CD14-positive monocyte (primary cell): ENCODE measurements at regions not wholly inside any gene's neighbourhood (a gene's known extent, or its start where the extent isn't known, plus 50 kb on each side); places are given as distances from the start of the nearest gene placed in this dataset.

Experiments
- DNase-seq, 3 donors: peaks; one replicate each; pipeline ENCODE4 v3.0.0-alpha.2; 2011 to 2022
- H2AFZ ChIP-seq: 2 replicates; pipeline ENCODE4 v1.6.0; 2012; ENCODE audit warnings: mild to moderate bottlenecking, low read depth, low read length, inconsistent platforms; ENCODE audit not compliant: insufficient read depth, poor library complexity, severe bottlenecking
- H3K27ac ChIP-seq, 2 donors: 1 replicate in 1 of 2; 2 replicates in 1 of 2; pipeline ENCODE4 v1.5.1; 2012 to 2013; ENCODE audit warnings: low read length in 2 of 2, control low read depth in 1 of 2, inconsistent platforms in 1 of 2, low read depth in 1 of 2, mild to moderate bottlenecking in 1 of 2
- H3K27me3 ChIP-seq, 2 donors: one replicate each; pipeline versions ENCODE4 v1.6.0 to v1.6.1; 2011 to 2013; ENCODE audit warnings: low read length in 2 of 2; ENCODE audit not compliant: control insufficient read depth in 2 of 2, insufficient read depth in 2 of 2
- H3K36me3 ChIP-seq, 2 donors: replicated peaks in 1 of 2; 1 replicate in 1 of 2; 2 replicates in 1 of 2; pipeline versions ENCODE4 v1.5.1 to v1.6.1; 2012 to 2013; ENCODE audit warnings: low read length in 2 of 2, control low read depth in 1 of 2, inconsistent platforms in 1 of 2, mild to moderate bottlenecking in 1 of 2; ENCODE audit not compliant: insufficient read depth in 2 of 2, control insufficient read depth in 1 of 2
- H3K4me1 ChIP-seq, 2 donors: 1 replicate in 1 of 2; 2 replicates in 1 of 2; pipeline versions ENCODE4 v1.5.1 to v1.6.1; 2012 to 2013; ENCODE audit warnings: low read length in 2 of 2, control low read depth in 1 of 2, inconsistent platforms in 1 of 2, mild to moderate bottlenecking in 1 of 2, moderate library complexity in 1 of 2; ENCODE audit not compliant: insufficient read depth in 2 of 2, control insufficient read depth in 1 of 2
- H3K4me2 ChIP-seq: replicated peaks from 2 replicates; pipeline ENCODE3; 2012; ENCODE audit warnings: low read length, moderate library complexity, mild to moderate bottlenecking; ENCODE audit not compliant: poor library complexity, severe bottlenecking; ENCODE audit errors: extremely low read depth
- H3K4me3 ChIP-seq, 3 experiments: fragments of 200-600 bp in 1 of 3; sonication (generic) in 1 of 3; replicated peaks in 1 of 3; 1 replicate in 2 of 3; 2 replicates in 1 of 3; pipeline ENCODE4 v1.5.1; 2011 to 2013; ENCODE audit warnings: low read length in 3 of 3, mild to moderate bottlenecking in 3 of 3, control low read depth in 2 of 3, low read depth in 2 of 3, inconsistent platforms in 1 of 3, moderate library complexity in 1 of 3
- H3K79me2 ChIP-seq: 2 replicates; pipeline ENCODE4 v1.6.0; 2012; ENCODE audit warnings: mild to moderate bottlenecking, control low read depth, inconsistent platforms, low read length, moderate library complexity; ENCODE audit not compliant: insufficient read depth
- H3K9ac ChIP-seq: 2 replicates; pipeline ENCODE4 v1.6.0; 2017; ENCODE audit warnings: low read length, mild to moderate bottlenecking; ENCODE audit not compliant: insufficient read depth, poor library complexity, severe bottlenecking
- H3K9me3 ChIP-seq, 2 donors: replicated peaks in 1 of 2; 1 replicate in 1 of 2; 2 replicates in 1 of 2; pipeline versions ENCODE4 v1.5.1 to v1.6.1; 2012 to 2013; ENCODE audit warnings: low read length in 2 of 2, control low read depth in 1 of 2; ENCODE audit not compliant: control insufficient read depth in 1 of 2, insufficient read depth in 1 of 2
- H4K20me1 ChIP-seq: 2 replicates; pipeline ENCODE4 v1.6.0; 2012; ENCODE audit warnings: mild to moderate bottlenecking, low read length, control low read depth, moderate library complexity; ENCODE audit not compliant: insufficient read depth
- H3K27ac Mint-ChIP-seq, 7 donors: one replicate each; pipeline ENCODE4 v1.8.0; 2020; ENCODE audit warnings: mild to moderate bottlenecking in 7 of 7, mixed read lengths in 7 of 7, moderate library complexity in 6 of 7, inconsistent platforms in 2 of 7
- H3K27me3 Mint-ChIP-seq, 3 donors: one replicate each; pipeline ENCODE4 v1.8.0; 2021 to 2022; ENCODE audit warnings: low read depth in 3 of 3, mild to moderate bottlenecking in 3 of 3, mixed read lengths in 3 of 3, moderate library complexity in 3 of 3, inconsistent platforms in 1 of 3
- H3K36me3 Mint-ChIP-seq, 2 donors: one replicate each; pipeline ENCODE4 v1.8.0; 2020; ENCODE audit warnings: mixed read lengths in 2 of 2, inconsistent platforms in 1 of 2, mild to moderate bottlenecking in 1 of 2
- H3K4me1 Mint-ChIP-seq: one replicate; pipeline ENCODE4 v1.8.0; 2020; ENCODE audit warnings: mild to moderate bottlenecking, mixed read lengths
- H3K4me3 Mint-ChIP-seq, 2 donors: one replicate each; pipeline ENCODE4 v1.8.0; 2020; ENCODE audit warnings: mild to moderate bottlenecking in 2 of 2, mixed read lengths in 2 of 2, moderate library complexity in 1 of 2
- H3K9me3 Mint-ChIP-seq, 7 donors: one replicate each; pipeline ENCODE4 v1.8.0; 2020 to 2022; ENCODE audit warnings: mixed read lengths in 7 of 7, mild to moderate bottlenecking in 6 of 7, moderate library complexity in 6 of 7, inconsistent platforms in 2 of 7
- WGBS: methylation state at CpG from one replicate; pipeline ENCODE4 v1.1.5; 2013; ENCODE audit warnings: missing lambda C conversion rate; ENCODE audit not compliant: insufficient coverage; 5-methylcytosine and 5-hydroxymethylcytosine counted together
- intact Hi-C, 2 donors: fragments of 100-400 bp; cut with micrococcal nuclease; formaldehyde crosslinking; loops; one replicate each; pipeline versions ENCODE4 v1.15.0 to v1.15.1; 2023
- TF ChIP-seq, protein P1 (sequence below): fragments of 200-600 bp; IDR thresholded peaks from one replicate; pipeline ENCODE4 v1.8.0; 2022; ENCODE audit warnings: antibody characterized with exemption, mild to moderate bottlenecking

DNA sequence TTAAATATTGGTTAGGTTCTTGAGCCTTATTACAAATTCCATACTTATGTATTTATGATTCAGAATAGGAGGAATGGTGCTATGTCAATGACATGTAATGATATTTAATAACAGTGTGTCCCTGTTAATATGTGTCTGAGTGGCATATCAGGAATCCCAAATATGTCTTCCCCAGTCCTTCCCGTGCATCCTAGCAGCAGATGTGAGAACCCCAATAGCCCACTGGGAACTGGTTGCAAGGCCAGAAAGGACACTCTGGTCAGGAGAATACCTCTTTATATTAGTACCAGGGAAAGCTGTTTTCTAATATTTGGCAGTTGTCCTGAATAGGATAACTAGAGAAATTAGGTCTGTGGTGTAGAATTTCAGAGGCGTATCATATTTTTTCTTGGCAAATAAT, 159.1 kb upstream of the PDE7B start:
- Mint-ChIP-seq H3K4me1 (peaks cover 5% of the 10 kb centered on the region), H3K36me3 (no peaks in the 10 kb centered on the region), H3K27me3 (peaks cover 0 to 2% (median 1%) of the 10 kb centered on the region in 3 donors), H3K27ac (no peak overlapping the region), H3K4me3 (no peak overlapping the region), H3K9me3 (peaks cover 0 to 12% (median 4%) of the 10 kb centered on the region in 7 donors)
- H3K36me3 ChIP-seq, result no peaks in the 10 kb centered on the region
- no peaks in the 10 kb centered on the region for H3K9me3 ChIP-seq
- WGBS, result no CpG with 5 or more reads among the region's 2 CpGs
- no peaks in the 10 kb centered on the region for H3K79me2 ChIP-seq
- H3K9ac ChIP-seq, result no peak overlapping the region
- H4K20me1 ChIP-seq, result no peaks in the 10 kb centered on the region
- intact Hi-C loops, result no loop called here
- H3K27ac ChIP-seq, result no peak overlapping the region
- peaks cover 3% of the 10 kb centered on the region in 2 donors for H3K4me1 ChIP-seq
- H2AFZ ChIP-seq, result no peak overlapping the region
- DNase-seq, result no peak
- no peaks in the 10 kb centered on the region for H3K27me3 ChIP-seq
- H3K4me3 ChIP-seq, result no peak overlapping the region
- TF ChIP-seq, protein P1, sequence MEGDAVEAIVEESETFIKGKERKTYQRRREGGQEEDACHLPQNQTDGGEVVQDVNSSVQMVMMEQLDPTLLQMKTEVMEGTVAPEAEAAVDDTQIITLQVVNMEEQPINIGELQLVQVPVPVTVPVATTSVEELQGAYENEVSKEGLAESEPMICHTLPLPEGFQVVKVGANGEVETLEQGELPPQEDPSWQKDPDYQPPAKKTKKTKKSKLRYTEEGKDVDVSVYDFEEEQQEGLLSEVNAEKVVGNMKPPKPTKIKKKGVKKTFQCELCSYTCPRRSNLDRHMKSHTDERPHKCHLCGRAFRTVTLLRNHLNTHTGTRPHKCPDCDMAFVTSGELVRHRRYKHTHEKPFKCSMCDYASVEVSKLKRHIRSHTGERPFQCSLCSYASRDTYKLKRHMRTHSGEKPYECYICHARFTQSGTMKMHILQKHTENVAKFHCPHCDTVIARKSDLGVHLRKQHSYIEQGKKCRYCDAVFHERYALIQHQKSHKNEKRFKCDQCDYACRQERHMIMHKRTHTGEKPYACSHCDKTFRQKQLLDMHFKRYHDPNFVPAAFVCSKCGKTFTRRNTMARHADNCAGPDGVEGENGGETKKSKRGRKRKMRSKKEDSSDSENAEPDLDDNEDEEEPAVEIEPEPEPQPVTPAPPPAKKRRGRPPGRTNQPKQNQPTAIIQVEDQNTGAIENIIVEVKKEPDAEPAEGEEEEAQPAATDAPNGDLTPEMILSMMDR, result no peak
- no peak overlapping the region for H3K4me2 ChIP-seq

DNA sequence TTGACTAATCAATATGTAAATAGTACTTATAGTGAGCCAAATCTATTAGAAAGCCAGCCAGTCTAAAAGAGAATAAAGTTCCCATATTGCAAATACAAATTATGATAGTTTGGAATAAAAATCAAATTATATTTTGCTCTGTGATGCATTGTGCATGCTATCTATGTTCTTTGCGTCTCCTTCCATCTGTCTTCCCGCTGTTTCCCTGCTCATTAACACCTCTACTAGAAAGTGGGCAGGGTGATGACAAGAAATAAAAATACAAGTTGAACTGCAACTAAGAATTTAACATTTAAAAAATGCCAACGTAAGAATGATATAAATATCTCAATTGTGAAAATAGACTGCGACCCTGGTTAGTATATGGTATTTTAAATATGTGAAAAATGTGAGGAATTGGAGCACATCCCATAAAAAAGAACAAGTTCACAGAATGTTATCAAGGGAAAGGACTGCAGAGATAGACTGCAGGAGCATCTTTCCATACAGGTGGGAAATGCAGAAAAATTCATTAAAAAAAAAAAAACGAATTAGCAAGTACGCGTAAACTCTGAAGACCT, 157.6 kb upstream of the PDE7B start:
- H2AFZ ChIP-seq, result no peak overlapping the region
- WGBS, result no CpG with 5 or more reads among the region's 7 CpGs
- no peak overlapping the region for H3K9ac ChIP-seq
- H3K36me3 Mint-ChIP-seq, result no peaks in the 10 kb centered on the region
- H3K27ac ChIP-seq, result no peak overlapping the region
- no peaks in the 10 kb centered on the region for H3K79me2 ChIP-seq
- H3K4me1 Mint-ChIP-seq, result peaks cover 2% of the 10 kb centered on the region
- H3K9me3 Mint-ChIP-seq, result peaks cover 0 to 8% (median 2%) of the 10 kb centered on the region in 7 donors
- no peak overlapping the region for H3K4me3 ChIP-seq
- intact Hi-C loops, result no loop called here
- no peak overlapping the region for H3K27ac Mint-ChIP-seq
- H3K36me3 ChIP-seq, result no peaks in the 10 kb centered on the region
- H3K27me3 ChIP-seq, result no peaks in the 10 kb centered on the region
- H3K4me1 ChIP-seq, result no peaks in the 10 kb centered on the region
- H3K27me3 Mint-ChIP-seq, result peaks cover 0 to 4% (median 1%) of the 10 kb centered on the region in 3 donors
- no peaks in the 10 kb centered on the region for H3K9me3 ChIP-seq
- no peak for DNase-seq
- no peak overlapping the region for H3K4me3 Mint-ChIP-seq
- TF ChIP-seq, protein P1, result no peak
- H3K4me2 ChIP-seq, result no peak overlapping the region
- H4K20me1 ChIP-seq, result no peaks in the 10 kb centered on the region
